HL-60 (cell line): ENCODE measurements at regions not wholly inside any gene's neighbourhood (a gene's known extent, or its start where the extent isn't known, plus 50 kb on each side); places are given as distances from the start of the nearest gene placed in this dataset.

Source experiments
- DNase-seq, 2 experiments: peaks; one replicate each; pipeline ENCODE4 v3.0.0-alpha.2; 2010 to 2020; ENCODE audit warnings: low read depth in 1 of 2, low spot score in 1 of 2
- H3K27ac ChIP-seq: fragments of 250-450 bp; sonication (Bioruptor Pico); replicated peaks from 2 replicates; pipeline ENCODE4 v1.5.1; 2020; ENCODE audit warnings: mild to moderate bottlenecking, moderate library complexity
- H3K27me3 ChIP-seq: fragments of 250-450 bp; sonication (Bioruptor Pico); 2 replicates; pipeline ENCODE4 v1.5.1; 2021; ENCODE audit warnings: mild to moderate bottlenecking, moderate library complexity; ENCODE audit not compliant: insufficient read depth, poor library complexity, severe bottlenecking
- H3K4me3 ChIP-seq: replicated peaks from 2 replicates; pipeline ENCODE4 v1.5.1; 2011; ENCODE audit warnings: mild to moderate bottlenecking, control low read depth, low read length; ENCODE audit not compliant: insufficient read depth
- CTCF ChIP-seq: IDR thresholded peaks from one replicate; pipeline ENCODE4 v1.5.1; 2011; ENCODE audit warnings: low read length, control low read depth, inconsistent platforms; ENCODE audit not compliant: insufficient read depth
- GABPA ChIP-seq: IDR thresholded peaks from 2 replicates; pipeline ENCODE4 v1.6.1; 2012; ENCODE audit warnings: low read depth
- POLR2AphosphoS5 ChIP-seq: IDR thresholded peaks from 2 replicates; pipeline ENCODE4 v1.6.1; 2012; ENCODE audit warnings: low read depth
- SPI1 ChIP-seq: IDR thresholded peaks from 2 replicates; pipeline ENCODE4 v1.6.1; 2012; ENCODE audit warnings: low read depth, mild to moderate bottlenecking, borderline replicate concordance
- TF ChIP-seq, protein P1 (sequence below): IDR thresholded peaks from 2 replicates; pipeline ENCODE4 v1.6.1; 2012; ENCODE audit warnings: low read depth; ENCODE audit not compliant: insufficient replicate concordance

- no peak for DNase-seq
- peaks cover 5% of the 10 kb centered on the region for H3K27me3 ChIP-seq
- H3K27ac ChIP-seq: no peak overlapping the region
- H3K4me3 ChIP-seq: no peak overlapping the region
- no peak for TF ChIP-seq POLR2AphosphoS5
- TF ChIP-seq GABPA: no peak
- no peak for TF ChIP-seq SPI1
- TF ChIP-seq, protein P1, sequence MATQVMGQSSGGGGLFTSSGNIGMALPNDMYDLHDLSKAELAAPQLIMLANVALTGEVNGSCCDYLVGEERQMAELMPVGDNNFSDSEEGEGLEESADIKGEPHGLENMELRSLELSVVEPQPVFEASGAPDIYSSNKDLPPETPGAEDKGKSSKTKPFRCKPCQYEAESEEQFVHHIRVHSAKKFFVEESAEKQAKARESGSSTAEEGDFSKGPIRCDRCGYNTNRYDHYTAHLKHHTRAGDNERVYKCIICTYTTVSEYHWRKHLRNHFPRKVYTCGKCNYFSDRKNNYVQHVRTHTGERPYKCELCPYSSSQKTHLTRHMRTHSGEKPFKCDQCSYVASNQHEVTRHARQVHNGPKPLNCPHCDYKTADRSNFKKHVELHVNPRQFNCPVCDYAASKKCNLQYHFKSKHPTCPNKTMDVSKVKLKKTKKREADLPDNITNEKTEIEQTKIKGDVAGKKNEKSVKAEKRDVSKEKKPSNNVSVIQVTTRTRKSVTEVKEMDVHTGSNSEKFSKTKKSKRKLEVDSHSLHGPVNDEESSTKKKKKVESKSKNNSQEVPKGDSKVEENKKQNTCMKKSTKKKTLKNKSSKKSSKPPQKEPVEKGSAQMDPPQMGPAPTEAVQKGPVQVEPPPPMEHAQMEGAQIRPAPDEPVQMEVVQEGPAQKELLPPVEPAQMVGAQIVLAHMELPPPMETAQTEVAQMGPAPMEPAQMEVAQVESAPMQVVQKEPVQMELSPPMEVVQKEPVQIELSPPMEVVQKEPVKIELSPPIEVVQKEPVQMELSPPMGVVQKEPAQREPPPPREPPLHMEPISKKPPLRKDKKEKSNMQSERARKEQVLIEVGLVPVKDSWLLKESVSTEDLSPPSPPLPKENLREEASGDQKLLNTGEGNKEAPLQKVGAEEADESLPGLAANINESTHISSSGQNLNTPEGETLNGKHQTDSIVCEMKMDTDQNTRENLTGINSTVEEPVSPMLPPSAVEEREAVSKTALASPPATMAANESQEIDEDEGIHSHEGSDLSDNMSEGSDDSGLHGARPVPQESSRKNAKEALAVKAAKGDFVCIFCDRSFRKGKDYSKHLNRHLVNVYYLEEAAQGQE: no peak
- no peak for TF ChIP-seq CTCF
Measured at GRCh38 chr11:70710192-70710591, 311.9 kb downstream of the CTTN start.

GRCh38 chr11:70710601-70711000, 312.3 kb downstream of the CTTN start:
- peaks cover 5% of the 10 kb centered on the region for H3K27me3 ChIP-seq
- no peak for DNase-seq
- no peak overlapping the region for H3K27ac ChIP-seq
- TF ChIP-seq CTCF: no peak
- no peak for TF ChIP-seq SPI1
- no peak overlapping the region for H3K4me3 ChIP-seq

GRCh38 chr11:70711095-70711910, 313.0 kb downstream of the CTTN start:
- H3K27ac ChIP-seq: no peak overlapping the region
- TF ChIP-seq SPI1 (no peak), POLR2AphosphoS5 (no peak), GABPA (no peak), CTCF (no peak)
- TF ChIP-seq, protein P1: no peak
- no peak overlapping the region for H3K4me3 ChIP-seq
- no peak for DNase-seq
- peaks cover 5% of the 10 kb centered on the region for H3K27me3 ChIP-seq

- H3K27me3 ChIP-seq: peaks cover 5% of the 10 kb centered on the region
- no peak for TF ChIP-seq SPI1
- no peak for DNase-seq
- H3K27ac ChIP-seq: no peak overlapping the region
- H3K4me3 ChIP-seq: no peak overlapping the region
Measured at GRCh38 chr11:70711911-70712185, 313.5 kb downstream of the CTTN start.
